ENCODE measurements at regions not wholly inside any gene's neighbourhood (a gene's known extent, or its start where the extent isn't known, plus 50 kb on each side); places are given as distances from the start of the nearest gene placed in this dataset.

DNA sequence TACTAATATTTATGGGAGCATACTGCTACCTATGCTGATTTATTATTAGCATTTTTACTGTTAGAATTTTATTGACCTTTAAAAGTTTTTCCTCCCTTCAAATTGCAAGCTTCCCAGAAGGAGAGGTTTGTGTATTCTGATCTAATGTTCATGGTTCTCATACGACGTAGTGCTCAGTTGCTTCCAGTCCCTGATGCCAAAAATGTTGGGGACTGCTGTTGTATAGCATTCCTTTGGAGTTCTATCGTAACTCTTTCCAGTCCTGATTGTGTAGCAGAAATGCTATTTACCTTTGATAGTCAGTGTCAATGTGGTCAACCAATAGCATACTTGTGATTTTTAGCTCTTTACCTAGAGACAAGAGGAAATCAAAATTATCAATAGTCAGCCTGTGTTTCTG lies 69.5 kb upstream of the ZSWIM2 start:
- H3K4me3 ChIP-seq, result no peak overlapping the region
- H3K4me1 ChIP-seq, result no peaks in the 10 kb centered on the region
- intact Hi-C loops (cut with DNase I; ENCODE audit: low total_unique reads), result no loop called here
- H3K27me3 ChIP-seq, result no peaks in the 10 kb centered on the region
- H3K27ac ChIP-seq, result no peak overlapping the region
- H3K36me3 ChIP-seq, result no peaks in the 10 kb centered on the region
- TF ChIP-seq POLR2A (IDR thresholded peaks at IDR 0.05) (no peak), CTCF (IDR thresholded peaks at IDR 0.05) (no peak)
- DNase-seq, result no peak
- no peaks in the 10 kb centered on the region for H3K9me3 ChIP-seq

GRCh38 chr2:186917866-186918265 lies 68.9 kb upstream of the ZSWIM2 start:
- intact Hi-C loops (cut with DNase I; ENCODE audit: low total_unique reads), result no loop called here
- no peak overlapping the region for H3K27ac ChIP-seq
- H3K27me3 ChIP-seq, result no peaks in the 10 kb centered on the region
- TF ChIP-seq CTCF (IDR thresholded peaks at IDR 0.05), result no peak
- no peak for TF ChIP-seq POLR2A (IDR thresholded peaks at IDR 0.05)
- no peak overlapping the region for H3K4me3 ChIP-seq
- H3K36me3 ChIP-seq, result no peaks in the 10 kb centered on the region
- H3K9me3 ChIP-seq, result no peaks in the 10 kb centered on the region
- DNase-seq, result no peak
- H3K4me1 ChIP-seq, result no peaks in the 10 kb centered on the region

DNA sequence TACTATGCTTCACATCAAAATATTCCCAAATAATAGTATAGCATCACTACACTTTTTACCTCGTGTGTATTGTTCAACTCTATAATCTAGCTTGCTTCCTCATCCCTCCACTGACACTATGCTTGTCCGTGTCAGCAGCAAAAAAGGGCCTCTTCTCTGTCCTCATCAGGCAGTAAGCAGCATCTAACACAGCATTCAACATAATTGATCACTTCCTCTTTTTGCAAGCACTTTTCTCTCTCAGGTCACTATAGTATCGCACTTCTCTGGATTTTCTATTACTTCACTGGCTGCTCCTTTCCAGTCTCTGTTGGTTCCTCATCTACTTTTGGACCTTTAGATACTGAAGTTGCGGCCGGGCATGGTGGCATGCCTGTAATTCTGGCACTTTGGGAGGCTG lies 64.9 kb upstream of the ZSWIM2 start:
- TF ChIP-seq CTCF (IDR thresholded peaks at IDR 0.05) (no peak), POLR2A (IDR thresholded peaks at IDR 0.05) (no peak)
- DNase-seq, result no peak
- H3K27me3 ChIP-seq, result no peaks in the 10 kb centered on the region
- intact Hi-C loops (cut with DNase I; ENCODE audit: low total_unique reads), result no loop called here
- H3K4me1 ChIP-seq, result no peaks in the 10 kb centered on the region
- H3K9me3 ChIP-seq, result no peaks in the 10 kb centered on the region
- no peaks in the 10 kb centered on the region for H3K36me3 ChIP-seq
- no peak overlapping the region for H3K4me3 ChIP-seq
- H3K27ac ChIP-seq, result no peak overlapping the region

GRCh38 chr2:186912979-186913378 lies 64.0 kb upstream of the ZSWIM2 start:
- intact Hi-C loops (cut with DNase I; ENCODE audit: low total_unique reads), result no loop called here
- Histone ChIP-seq H3K4me3 (no peak overlapping the region), H3K9me3 (no peaks in the 10 kb centered on the region), H3K27me3 (no peaks in the 10 kb centered on the region), H3K27ac (no peak overlapping the region), H3K36me3 (no peaks in the 10 kb centered on the region), H3K4me1 (no peaks in the 10 kb centered on the region)
- DNase-seq, result no peak
- no peak for TF ChIP-seq POLR2A (IDR thresholded peaks at IDR 0.05)
- no peak for TF ChIP-seq CTCF (IDR thresholded peaks at IDR 0.05)

DNA sequence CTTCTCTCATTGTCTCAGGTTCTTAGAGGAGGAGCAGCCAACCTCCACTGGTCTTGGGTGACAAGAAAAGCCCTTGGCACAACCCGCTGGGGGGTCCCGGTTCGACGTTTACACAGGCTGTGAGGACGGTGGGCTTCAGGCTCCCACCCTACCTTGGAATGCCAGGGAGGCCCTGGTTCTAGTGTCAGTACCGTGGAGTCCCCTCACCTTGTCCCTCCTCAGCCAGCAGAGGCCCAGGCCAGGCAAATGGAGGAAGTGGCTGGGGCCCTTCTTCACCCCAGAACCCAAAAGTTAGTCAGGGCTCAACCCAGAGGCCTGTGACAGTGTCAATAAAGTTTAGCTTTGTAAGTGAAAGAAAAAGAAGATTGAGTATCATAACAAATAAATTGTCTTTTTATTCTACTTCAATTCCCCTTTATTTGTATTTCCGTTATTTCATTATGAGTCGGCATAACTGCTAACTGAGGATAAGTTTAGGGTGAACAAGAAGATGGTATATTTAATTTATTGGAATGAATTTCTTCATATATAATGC lies 62.6 kb upstream of the ZSWIM2 start:
- DNase-seq, result no peak
- H3K36me3 ChIP-seq, result no peaks in the 10 kb centered on the region
- no peaks in the 10 kb centered on the region for H3K27me3 ChIP-seq
- no peak overlapping the region for H3K27ac ChIP-seq
- H3K4me1 ChIP-seq, result no peaks in the 10 kb centered on the region
- no peaks in the 10 kb centered on the region for H3K9me3 ChIP-seq
- TF ChIP-seq POLR2A (IDR thresholded peaks at IDR 0.05) (no peak), CTCF (IDR thresholded peaks at IDR 0.05) (no peak)
- intact Hi-C loops (cut with DNase I; ENCODE audit: low total_unique reads), result no loop called here
- H3K4me3 ChIP-seq, result no peak overlapping the region

Data from uterus (tissue), 3 donors.